ENCODE measurements at regions not wholly inside any gene's neighbourhood (a gene's known extent, or its start where the extent isn't known, plus 50 kb on each side); places are given as distances from the start of the nearest gene placed in this dataset.

GRCh38 chr14:66069036-66069435, 417.1 kb upstream of the CCDC196 start:
- no peak for TF ChIP-seq SMC3 (IDR thresholded peaks at IDR 0.05; ENCODE audit: low read depth, low read length)
- no peak for TF ChIP-seq CEBPB (IDR thresholded peaks at IDR 0.05; ENCODE audit: low read depth, low read length)
- no peak for TF ChIP-seq CTCF (conservative IDR thresholded peaks at IDR 0.05; ENCODE audit: low read depth, low read length)
- TF ChIP-seq USF2 (IDR thresholded peaks at IDR 0.05; ENCODE audit: low read depth, low read length): no peak
- TF ChIP-seq MAZ (IDR thresholded peaks at IDR 0.05; ENCODE audit: borderline replicate concordance, low read depth, low read length): no peak
- no peak for TF ChIP-seq CHD1 (IDR thresholded peaks at IDR 0.05; ENCODE audit: low read depth, low read length)
- no peak for TF ChIP-seq POLR2A (IDR thresholded peaks at IDR 0.05; ENCODE audit: low read depth, low read length)
- no peak for TF ChIP-seq BHLHE40 (IDR thresholded peaks at IDR 0.05; ENCODE audit: low read depth, low read length)
- no peak for TF ChIP-seq RAD21 (IDR thresholded peaks at IDR 0.05; ENCODE audit: low read length)
